HL-60 (cell line): ENCODE measurements at regions not wholly inside any gene's neighbourhood (a gene's known extent, or its start where the extent isn't known, plus 50 kb on each side); places are given as distances from the start of the nearest gene placed in this dataset.

Experiments
- GABPA ChIP-seq: IDR thresholded peaks from 2 replicates; pipeline ENCODE4 v1.6.1; 2012; ENCODE audit warnings: low read depth
- POLR2AphosphoS5 ChIP-seq: IDR thresholded peaks from 2 replicates; pipeline ENCODE4 v1.6.1; 2012; ENCODE audit warnings: low read depth
- SPI1 ChIP-seq: IDR thresholded peaks from 2 replicates; pipeline ENCODE4 v1.6.1; 2012; ENCODE audit warnings: low read depth, mild to moderate bottlenecking, borderline replicate concordance
- TF ChIP-seq, protein P1 (sequence below): IDR thresholded peaks from 2 replicates; pipeline ENCODE4 v1.6.1; 2012; ENCODE audit warnings: low read depth; ENCODE audit not compliant: insufficient replicate concordance
- TF ChIP-seq, protein P2 (sequence below): IDR thresholded peaks from one replicate; pipeline ENCODE4 v1.5.1; 2011; ENCODE audit warnings: low read length, control low read depth, inconsistent platforms; ENCODE audit not compliant: insufficient read depth

DNA sequence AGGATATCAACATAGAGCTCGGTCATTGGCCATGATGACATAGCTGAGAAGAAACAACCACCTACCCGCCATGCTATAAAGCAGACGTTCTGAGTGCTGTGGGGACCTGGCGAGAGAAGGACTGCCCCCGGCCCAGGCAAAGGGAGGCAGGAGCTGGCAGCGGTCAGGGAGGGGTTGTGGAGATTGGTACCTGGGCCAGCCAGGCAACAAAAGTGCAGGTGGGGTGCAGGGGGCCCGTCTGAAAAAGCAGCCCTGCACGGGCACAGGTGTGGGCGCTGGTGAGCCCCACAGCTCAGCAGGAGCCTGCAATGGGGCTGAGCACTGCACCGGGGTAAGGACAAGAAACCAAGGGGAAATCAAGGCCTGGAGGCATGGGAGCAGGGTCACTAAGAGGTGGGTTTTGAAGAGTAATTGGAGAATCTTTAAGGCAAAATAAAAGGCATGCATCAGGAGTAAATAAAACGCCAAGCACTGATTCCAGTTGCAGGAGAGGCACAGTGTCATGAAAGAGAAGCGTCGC is 464.0 kb downstream of the EIPR1 start:
- TF ChIP-seq, protein P1, sequence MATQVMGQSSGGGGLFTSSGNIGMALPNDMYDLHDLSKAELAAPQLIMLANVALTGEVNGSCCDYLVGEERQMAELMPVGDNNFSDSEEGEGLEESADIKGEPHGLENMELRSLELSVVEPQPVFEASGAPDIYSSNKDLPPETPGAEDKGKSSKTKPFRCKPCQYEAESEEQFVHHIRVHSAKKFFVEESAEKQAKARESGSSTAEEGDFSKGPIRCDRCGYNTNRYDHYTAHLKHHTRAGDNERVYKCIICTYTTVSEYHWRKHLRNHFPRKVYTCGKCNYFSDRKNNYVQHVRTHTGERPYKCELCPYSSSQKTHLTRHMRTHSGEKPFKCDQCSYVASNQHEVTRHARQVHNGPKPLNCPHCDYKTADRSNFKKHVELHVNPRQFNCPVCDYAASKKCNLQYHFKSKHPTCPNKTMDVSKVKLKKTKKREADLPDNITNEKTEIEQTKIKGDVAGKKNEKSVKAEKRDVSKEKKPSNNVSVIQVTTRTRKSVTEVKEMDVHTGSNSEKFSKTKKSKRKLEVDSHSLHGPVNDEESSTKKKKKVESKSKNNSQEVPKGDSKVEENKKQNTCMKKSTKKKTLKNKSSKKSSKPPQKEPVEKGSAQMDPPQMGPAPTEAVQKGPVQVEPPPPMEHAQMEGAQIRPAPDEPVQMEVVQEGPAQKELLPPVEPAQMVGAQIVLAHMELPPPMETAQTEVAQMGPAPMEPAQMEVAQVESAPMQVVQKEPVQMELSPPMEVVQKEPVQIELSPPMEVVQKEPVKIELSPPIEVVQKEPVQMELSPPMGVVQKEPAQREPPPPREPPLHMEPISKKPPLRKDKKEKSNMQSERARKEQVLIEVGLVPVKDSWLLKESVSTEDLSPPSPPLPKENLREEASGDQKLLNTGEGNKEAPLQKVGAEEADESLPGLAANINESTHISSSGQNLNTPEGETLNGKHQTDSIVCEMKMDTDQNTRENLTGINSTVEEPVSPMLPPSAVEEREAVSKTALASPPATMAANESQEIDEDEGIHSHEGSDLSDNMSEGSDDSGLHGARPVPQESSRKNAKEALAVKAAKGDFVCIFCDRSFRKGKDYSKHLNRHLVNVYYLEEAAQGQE = no peak
- TF ChIP-seq, protein P2, sequence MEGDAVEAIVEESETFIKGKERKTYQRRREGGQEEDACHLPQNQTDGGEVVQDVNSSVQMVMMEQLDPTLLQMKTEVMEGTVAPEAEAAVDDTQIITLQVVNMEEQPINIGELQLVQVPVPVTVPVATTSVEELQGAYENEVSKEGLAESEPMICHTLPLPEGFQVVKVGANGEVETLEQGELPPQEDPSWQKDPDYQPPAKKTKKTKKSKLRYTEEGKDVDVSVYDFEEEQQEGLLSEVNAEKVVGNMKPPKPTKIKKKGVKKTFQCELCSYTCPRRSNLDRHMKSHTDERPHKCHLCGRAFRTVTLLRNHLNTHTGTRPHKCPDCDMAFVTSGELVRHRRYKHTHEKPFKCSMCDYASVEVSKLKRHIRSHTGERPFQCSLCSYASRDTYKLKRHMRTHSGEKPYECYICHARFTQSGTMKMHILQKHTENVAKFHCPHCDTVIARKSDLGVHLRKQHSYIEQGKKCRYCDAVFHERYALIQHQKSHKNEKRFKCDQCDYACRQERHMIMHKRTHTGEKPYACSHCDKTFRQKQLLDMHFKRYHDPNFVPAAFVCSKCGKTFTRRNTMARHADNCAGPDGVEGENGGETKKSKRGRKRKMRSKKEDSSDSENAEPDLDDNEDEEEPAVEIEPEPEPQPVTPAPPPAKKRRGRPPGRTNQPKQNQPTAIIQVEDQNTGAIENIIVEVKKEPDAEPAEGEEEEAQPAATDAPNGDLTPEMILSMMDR = no peak
- TF ChIP-seq POLR2AphosphoS5 (no peak), SPI1 (no peak), GABPA (no peak)
